Nephron progenitor cell (in vitro differentiated cells): ENCODE measurements at regions not wholly inside any gene's neighbourhood (a gene's known extent, or its start where the extent isn't known, plus 50 kb on each side); places are given as distances from the start of the nearest gene placed in this dataset.
A peak's percentile ranks its signal among the peaks of the same experiment; 100 is the strongest.

ENCODE experiments used
- DNase-seq: peaks from one replicate; pipeline ENCODE4 v3.0.0; 2021
- H3K27ac Mint-ChIP-seq: 2 replicates; pipeline ENCODE4 v1.8.0; 2021; ENCODE audit warnings: mild to moderate bottlenecking, moderate library complexity, mixed read lengths
- H3K27me3 Mint-ChIP-seq: 2 replicates; pipeline ENCODE4 v1.8.0; 2021; ENCODE audit warnings: mild to moderate bottlenecking, low read depth, mixed read lengths; ENCODE audit not compliant: poor library complexity
- H3K36me3 Mint-ChIP-seq: 2 replicates; pipeline ENCODE4 v1.8.0; 2021; ENCODE audit warnings: low read depth, mixed read lengths
- H3K4me1 Mint-ChIP-seq: 2 replicates; pipeline ENCODE4 v1.8.0; 2021; ENCODE audit warnings: mixed read lengths
- H3K4me3 Mint-ChIP-seq: 2 replicates; pipeline ENCODE4 v1.8.0; 2021; ENCODE audit warnings: mild to moderate bottlenecking, moderate library complexity, mixed read lengths
- H3K9me3 Mint-ChIP-seq: 2 replicates; pipeline ENCODE4 v1.8.0; 2021; ENCODE audit warnings: mild to moderate bottlenecking, moderate library complexity, mixed read lengths
- CTCF ChIP-seq: fragments of 200-600 bp; sonication (generic); IDR thresholded peaks from 2 replicates; pipeline ENCODE4 v1.5.0; 2021; ENCODE audit warnings: antibody characterized with exemption

- Mint-ChIP-seq H3K36me3 (no peaks in the 10 kb centered on the region), H3K27me3 (no peaks in the 10 kb centered on the region), H3K4me1 (peaks cover under 1% of the 10 kb centered on the region), H3K4me3 (no peak overlapping the region), H3K27ac (no peak overlapping the region), H3K9me3 (no peaks in the 10 kb centered on the region)
- TF ChIP-seq CTCF = no peak
- DNase-seq = no peak
Observed at GRCh38 chr7:88458279-88458678, 151.6 kb upstream of the STEAP4 start.

DNA sequence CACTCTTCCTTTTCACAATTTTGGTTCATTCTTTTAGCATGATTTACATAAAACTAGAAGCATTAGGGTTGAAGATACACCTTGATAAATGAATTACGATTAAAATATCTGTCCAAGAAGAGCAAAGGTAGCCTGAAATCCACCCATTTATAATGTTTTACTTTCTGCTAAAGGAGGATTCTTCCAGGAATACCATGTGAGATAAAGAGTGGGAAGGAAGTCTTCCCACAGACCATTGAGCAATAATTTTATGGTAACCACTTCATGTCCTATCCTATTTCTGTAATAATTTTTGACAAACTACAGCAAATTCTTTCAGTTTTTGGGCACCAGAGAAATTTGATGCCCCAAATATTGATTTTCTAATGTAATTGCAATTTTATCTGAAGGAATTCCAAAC, 150.6 kb upstream of the STEAP4 start:
- Mint-ChIP-seq H3K27ac (no peak overlapping the region), H3K27me3 (no peaks in the 10 kb centered on the region), H3K4me1 (peaks cover 10% of the 10 kb centered on the region), H3K36me3 (no peaks in the 10 kb centered on the region), H3K4me3 (no peak overlapping the region), H3K9me3 (no peaks in the 10 kb centered on the region)
- no peak for DNase-seq
- no peak for TF ChIP-seq CTCF

GRCh38 chr7:88456490-88456889, 149.8 kb upstream of the STEAP4 start:
- Mint-ChIP-seq H3K36me3 (no peaks in the 10 kb centered on the region), H3K4me3 (no peak overlapping the region), H3K27me3 (no peaks in the 10 kb centered on the region), H3K4me1 (peaks cover 15% of the 10 kb centered on the region), H3K27ac (no peak overlapping the region), H3K9me3 (no peaks in the 10 kb centered on the region)
- no peak for TF ChIP-seq CTCF
- DNase-seq = no peak

DNA sequence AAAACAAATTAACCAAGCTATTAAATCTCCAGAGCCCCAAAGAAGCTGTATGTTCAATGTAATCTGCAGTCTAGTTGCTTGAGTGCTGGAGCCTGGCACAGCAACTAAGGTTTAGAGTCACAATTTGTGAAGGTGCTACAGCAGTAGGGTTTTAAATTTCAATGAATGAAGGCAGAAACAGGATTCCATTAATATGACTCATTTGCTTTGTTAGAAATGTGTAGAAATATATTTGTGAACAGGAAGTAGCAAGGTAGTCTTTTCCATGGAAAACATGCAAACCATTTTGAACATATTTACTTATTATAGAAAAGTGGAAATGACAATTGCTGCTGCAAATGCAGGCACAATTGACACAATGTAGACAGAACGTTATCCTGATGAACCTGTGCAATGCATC, 149.0 kb upstream of the STEAP4 start:
- Mint-ChIP-seq H3K27ac (no peak overlapping the region), H3K27me3 (no peaks in the 10 kb centered on the region), H3K9me3 (no peaks in the 10 kb centered on the region), H3K4me1 (peaks cover 23% of the 10 kb centered on the region), H3K4me3 (no peak overlapping the region), H3K36me3 (no peaks in the 10 kb centered on the region)
- TF ChIP-seq CTCF = no peak
- no peak for DNase-seq

DNA sequence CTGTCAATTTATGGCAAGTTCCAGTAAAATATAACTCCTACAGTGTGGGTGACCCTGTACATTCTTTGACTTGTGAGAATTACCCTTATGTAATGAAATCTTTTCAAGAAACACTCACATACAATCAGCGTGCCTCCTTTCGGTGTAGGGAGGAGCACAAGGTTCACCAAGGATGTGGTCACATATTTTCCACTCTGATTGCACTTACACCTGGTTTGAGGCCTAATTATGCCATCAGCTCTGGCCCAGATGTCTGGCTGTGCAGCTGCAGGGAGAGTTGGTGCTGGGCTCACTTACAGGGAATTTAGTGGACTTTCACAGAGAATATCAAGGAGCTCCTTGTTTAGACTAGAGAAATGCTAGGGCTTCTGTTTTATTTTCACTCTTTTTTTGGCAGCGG, 146.0 kb upstream of the STEAP4 start:
- H3K9me3 Mint-ChIP-seq = no peaks in the 10 kb centered on the region
- TF ChIP-seq CTCF = no peak
- H3K27me3 Mint-ChIP-seq = no peaks in the 10 kb centered on the region
- peak overlapping the region; percentile 8 for H3K27ac Mint-ChIP-seq
- no peak overlapping the region for H3K4me3 Mint-ChIP-seq
- H3K36me3 Mint-ChIP-seq = no peaks in the 10 kb centered on the region
- peaks cover 23% of the 10 kb centered on the region for H3K4me1 Mint-ChIP-seq
- DNase-seq = no peak

DNA sequence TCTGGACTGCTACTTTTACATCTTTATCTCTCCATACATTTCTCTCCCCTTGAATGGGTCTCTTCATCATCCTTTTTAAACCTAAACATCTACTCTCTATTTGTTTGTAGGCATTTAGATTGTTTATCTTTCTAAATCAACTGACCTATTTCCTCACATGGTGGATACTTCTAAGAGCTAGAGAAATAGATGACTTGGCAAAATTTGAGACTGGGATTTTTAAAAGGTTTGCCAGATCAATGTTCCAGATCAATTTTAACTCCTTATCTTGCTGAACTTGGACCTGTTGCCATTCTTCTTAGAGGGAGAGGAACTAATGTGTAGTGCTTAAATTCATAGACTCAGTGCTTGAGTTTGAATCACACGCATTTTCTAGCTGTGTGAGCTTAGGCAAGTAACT, 144.2 kb upstream of the STEAP4 start:
- no peaks in the 10 kb centered on the region for H3K27me3 Mint-ChIP-seq
- H3K27ac Mint-ChIP-seq = no peak overlapping the region
- no peaks in the 10 kb centered on the region for H3K9me3 Mint-ChIP-seq
- TF ChIP-seq CTCF = no peak
- H3K4me3 Mint-ChIP-seq = no peak overlapping the region
- no peak for DNase-seq
- H3K4me1 Mint-ChIP-seq = peaks cover 26% of the 10 kb centered on the region
- H3K36me3 Mint-ChIP-seq = no peaks in the 10 kb centered on the region
